LNCAP (cell line): ENCODE measurements at regions not wholly inside any gene's neighbourhood (a gene's known extent, or its start where the extent isn't known, plus 50 kb on each side); places are given as distances from the start of the nearest gene placed in this dataset.

Source experiments
- CTCF ChIP-seq: fragments of 450-650 bp; IDR thresholded peaks from 2 replicates; pipeline ENCODE4 v1.5.1; 2017; ENCODE audit warnings: mild to moderate bottlenecking

- no peak for TF ChIP-seq CTCF
Measured at GRCh38 chr2:10188729-10189305, 66.3 kb downstream of the RRM2 start.

GRCh38 chr2:10190255-10190654 lies 67.7 kb downstream of the RRM2 start:
- TF ChIP-seq CTCF, result no peak

GRCh38 chr2:10190737-10191532 lies 68.4 kb downstream of the RRM2 start:
- no peak for TF ChIP-seq CTCF

- no peak for TF ChIP-seq CTCF
Measured at GRCh38 chr2:10191554-10191953, 69.0 kb downstream of the RRM2 start.

- no peak for TF ChIP-seq CTCF
Measured at GRCh38 chr2:10192392-10193015, 70.0 kb downstream of the RRM2 start.

- no peak for TF ChIP-seq CTCF
Measured at GRCh38 chr2:10193276-10193795, 70.8 kb downstream of the RRM2 start.

- no peak for TF ChIP-seq CTCF
Measured at GRCh38 chr2:10193851-10194820, 71.6 kb downstream of the RRM2 start.
